OCI-LY3 (cell line): ENCODE measurements at regions not wholly inside any gene's neighbourhood (a gene's known extent, or its start where the extent isn't known, plus 50 kb on each side); places are given as distances from the start of the nearest gene placed in this dataset.
A peak's percentile ranks its signal among the peaks of the same experiment; 100 is the strongest.

Source experiments
- H2AFZ ChIP-seq: fragments of 200-600, 300-600 bp; shearing (Covaris generic); 2 replicates; pipeline ENCODE4 v1.6.0; 2014; ENCODE audit warnings: antibody characterized with exemption, low read depth, low read length
- H3K27ac ChIP-seq: fragments of 200-600, 300-600 bp; sonication (generic); 2 replicates; pipeline ENCODE4 v1.5.1; 2014; ENCODE audit warnings: mild to moderate bottlenecking, low read length, moderate library complexity, mixed read lengths
- H3K27me3 ChIP-seq: fragments of 200-600, 300-600 bp; sonication (generic); 2 replicates; pipeline ENCODE4 v1.6.1; 2014; ENCODE audit warnings: low read depth, low read length, mixed read lengths
- H3K36me3 ChIP-seq: fragments of 200-600, 300-600 bp; sonication (generic); replicated peaks from 2 replicates; pipeline ENCODE3; 2014; ENCODE audit warnings: low read depth, low read length, mixed read lengths
- H3K4me1 ChIP-seq: fragments of 300-600, 200-600 bp; sonication (generic); 2 replicates; pipeline ENCODE4 v1.6.1; 2014; ENCODE audit warnings: low read length, mixed read lengths
- H3K4me2 ChIP-seq: fragments of 200-600, 300-600 bp; sonication (generic); 2 replicates; pipeline ENCODE4 v1.6.1; 2014; ENCODE audit warnings: low read length, mixed read lengths
- H3K4me3 ChIP-seq: fragments of 300-600, 200-600 bp; sonication (generic); 2 replicates; pipeline ENCODE4 v1.5.1; 2014; ENCODE audit warnings: antibody characterized with exemption, mild to moderate bottlenecking, low read length, moderate library complexity
- H3K79me2 ChIP-seq: fragments of 300-600, 200-600 bp; shearing (Covaris generic); 2 replicates; pipeline ENCODE4 v1.6.1; 2014; ENCODE audit warnings: mild to moderate bottlenecking, low read length, mixed read lengths
- H3K9ac ChIP-seq: fragments of 300-600, 200-600 bp; shearing (Covaris generic); 2 replicates; pipeline ENCODE4 v1.6.0; 2014; ENCODE audit warnings: mild to moderate bottlenecking, low read length, moderate library complexity
- H3K9me3 ChIP-seq: fragments of 200-600, 300-600 bp; shearing (Covaris generic); 2 replicates; pipeline ENCODE4 v1.6.1; 2014; ENCODE audit warnings: low read length, mixed read lengths; ENCODE audit not compliant: insufficient read depth
- H4K20me1 ChIP-seq: fragments of 200-600, 300-600 bp; sonication (generic); 2 replicates; pipeline ENCODE4 v1.6.1; 2016; ENCODE audit warnings: low read length, mixed read lengths; ENCODE audit not compliant: insufficient read depth
- CTCF ChIP-seq: fragments of 200-600, 300-600 bp; sonication (generic); IDR thresholded peaks from 2 replicates; pipeline ENCODE4 v1.5.1; 2014; ENCODE audit warnings: antibody characterized with exemption, low read length, low read depth
- EZH2phosphoT487 ChIP-seq: fragments of 200-600 bp; shearing (Covaris generic); IDR thresholded peaks from 2 replicates; pipeline ENCODE4 v1.6.1; 2018; ENCODE audit warnings: antibody characterized with exemption, mixed run types, low read depth

- Histone ChIP-seq H3K4me1 (no peaks in the 10 kb centered on the region), H2AFZ (no peak overlapping the region), H3K79me2 (no peaks in the 10 kb centered on the region), H3K9ac (no peak overlapping the region), H3K4me2 (no peak overlapping the region), H3K4me3 (no peak overlapping the region), H3K27me3 (0 out of 2 replicates have a peak, but pooled peaks cover 3% of the 10 kb centered on the region), H3K27ac (no peak overlapping the region), H4K20me1 (no peaks in the 10 kb centered on the region), H3K36me3 (no peaks in the 10 kb centered on the region), H3K9me3 (no peaks in the 10 kb centered on the region)
- TF ChIP-seq EZH2phosphoT487: no peak
- no peak for TF ChIP-seq CTCF
Observed at GRCh38 chr12:125320177-125320576, 254.9 kb downstream of the AACS start.

GRCh38 chr12:125324861-125325490, 259.7 kb downstream of the AACS start:
- TF ChIP-seq EZH2phosphoT487 (no peak), CTCF (no peak)
- Histone ChIP-seq H3K36me3 (no peaks in the 10 kb centered on the region), H3K9ac (no peak overlapping the region), H3K4me2 (no peak overlapping the region), H3K4me1 (no peaks in the 10 kb centered on the region), H3K27ac (no peak overlapping the region), H4K20me1 (no peaks in the 10 kb centered on the region), H3K79me2 (no peaks in the 10 kb centered on the region), H3K9me3 (no peaks in the 10 kb centered on the region), H3K27me3 (no peaks in the 10 kb centered on the region), H2AFZ (no peak overlapping the region), H3K4me3 (no peak overlapping the region)

- no peak overlapping the region for H3K4me3 ChIP-seq
- no peak overlapping the region for H2AFZ ChIP-seq
- no peak overlapping the region for H3K9ac ChIP-seq
- no peaks in the 10 kb centered on the region for H3K79me2 ChIP-seq
- no peaks in the 10 kb centered on the region for H3K9me3 ChIP-seq
- no peak overlapping the region for H3K27ac ChIP-seq
- TF ChIP-seq CTCF: no peak
- no peak for TF ChIP-seq EZH2phosphoT487
- H3K27me3 ChIP-seq: no peaks in the 10 kb centered on the region
- no peak overlapping the region for H3K4me2 ChIP-seq
- no peaks in the 10 kb centered on the region for H3K36me3 ChIP-seq
- no peaks in the 10 kb centered on the region for H4K20me1 ChIP-seq
- peaks cover 6% of the 10 kb centered on the region; the same call in 1 of the 2 replicates for H3K4me1 ChIP-seq
Observed at GRCh38 chr12:125329239-125330102, 264.2 kb downstream of the AACS start.

- H2AFZ ChIP-seq: peak overlapping the region; percentile 87
- no peaks in the 10 kb centered on the region for H3K27me3 ChIP-seq
- TF ChIP-seq EZH2phosphoT487: no peak
- TF ChIP-seq CTCF: peak; percentile 79
- H3K27ac ChIP-seq: no peak overlapping the region
- no peaks in the 10 kb centered on the region for H4K20me1 ChIP-seq
- H3K9ac ChIP-seq: peak overlapping the region; percentile 39; the same call in 1 of the 2 replicates
- H3K4me3 ChIP-seq: peak overlapping the region; percentile 73
- H3K79me2 ChIP-seq: no peaks in the 10 kb centered on the region
- H3K4me1 ChIP-seq: peaks cover 6% of the 10 kb centered on the region; the same call in 1 of the 2 replicates
- peak overlapping the region; percentile 74 for H3K4me2 ChIP-seq
- no peaks in the 10 kb centered on the region for H3K36me3 ChIP-seq
- no peaks in the 10 kb centered on the region for H3K9me3 ChIP-seq
Observed at GRCh38 chr12:125330645-125331341, 265.6 kb downstream of the AACS start.
